K562 (cell line): ENCODE measurements at regions not wholly inside any gene's neighbourhood (a gene's known extent, or its start where the extent isn't known, plus 50 kb on each side); places are given as distances from the start of the nearest gene placed in this dataset.

Experiments used
- ATAC-seq: fragments of 200-7000 bp; cut with Tn5 transposase; 3 replicates; pipeline ENCODE4 v1.9.1; 2020; ENCODE audit warnings: moderate library complexity
- BruUV-seq: library from RNA; stranded (reverse); fragments of 400-500 nt; replicated peaks from 2 replicates; lab custom pipeline; 2021; lab: Mats Ljungman, UMichigan
- CTCF ChIA-PET: fragments of 300-600 bp; formaldehyde crosslinking; extraction: SDS; loops from one replicate; lab custom pipeline; 2021; ENCODE audit warnings: low intra/inter-chr PET ratio; lab: Yijun Ruan, JAX
- POLR2A ChIA-PET: fragments of 300-600, 350-650 bp; sonication (Branson Sonifier 250); formaldehyde crosslinking; extraction: SDS; loops from one replicate; lab custom pipeline; 2021; ENCODE audit warnings: antibody characterized with exemption, inconsistent platforms; lab: Yijun Ruan, JAX
- DNase-seq, 4 experiments: peaks; one replicate each; pipeline versions ENCODE4 v3.0.0 to v3.0.0-alpha.2; 2011 to 2018; ENCODE audit warnings: low spot score in 3 of 4, mixed read lengths in 3 of 4; ENCODE audit errors: extremely low read depth in 1 of 4
- FAIRE-seq: peaks from 2 replicates; lab custom pipeline; 2011; peaks lifted over from hg19 to GRCh38; lab: Jason Lieb, UNC
- H2AFZ ChIP-seq: 2 replicates; pipeline ENCODE4 v1.6.0; 2011; ENCODE audit warnings: low read depth, low read length, control low read depth, inconsistent platforms
- H3K27ac ChIP-seq: fragments of 200-600 bp; 3 replicates; pipeline ENCODE4 v1.8.0; 2011; ENCODE audit warnings: low read depth, mild to moderate bottlenecking, control low read depth, inconsistent platforms, low read length, moderate library complexity, mixed read lengths; ENCODE audit errors: extremely low read depth
- H3K27me3 ChIP-seq, 2 experiments: fragments of 300-600 bp in 1 of 2; 2 replicates in 1 of 2; 3 replicates in 1 of 2; pipeline versions ENCODE4 v1.6.0 to v1.8.0; 2011; ENCODE audit warnings: inconsistent platforms in 2 of 2, low read length in 2 of 2, mild to moderate bottlenecking in 1 of 2, mixed read lengths in 1 of 2, moderate library complexity in 1 of 2; ENCODE audit not compliant: control insufficient read depth in 2 of 2, insufficient read depth in 2 of 2
- H3K36me3 ChIP-seq: fragments of 300-600 bp; 3 replicates; pipeline ENCODE4 v1.8.0; 2011; ENCODE audit warnings: mild to moderate bottlenecking, low read length, inconsistent platforms; ENCODE audit not compliant: control insufficient read depth, insufficient read depth
- H3K4me1 ChIP-seq, 2 experiments: fragments of 200-600 bp in 1 of 2; replicated peaks in 1 of 2; 2 replicates in 1 of 2; 3 replicates in 1 of 2; pipeline versions ENCODE4 v1.5.1 to v1.8.0; 2011; ENCODE audit warnings: inconsistent platforms in 2 of 2, low read length in 2 of 2, mild to moderate bottlenecking in 1 of 2, mixed read lengths in 1 of 2, moderate library complexity in 1 of 2; ENCODE audit not compliant: control insufficient read depth in 2 of 2, insufficient read depth in 2 of 2
- H3K4me2 ChIP-seq: 2 replicates; pipeline ENCODE4 v1.6.1; 2011; ENCODE audit warnings: low read length, control low read depth, inconsistent platforms, mixed read lengths; ENCODE audit not compliant: insufficient read depth
- H3K4me3 ChIP-seq: fragments of 200-600 bp; sonication (generic), shearing (Covaris generic); 2 replicates; pipeline ENCODE4 v1.5.1; 2016; ENCODE audit warnings: control low read depth, inconsistent platforms
- H3K79me2 ChIP-seq: fragments of 200-600 bp; 3 replicates; pipeline ENCODE4 v1.8.0; 2011; ENCODE audit warnings: low read length, inconsistent platforms; ENCODE audit not compliant: control insufficient read depth, insufficient read depth
- H3K9ac ChIP-seq, 2 experiments: 2 replicates each; pipeline versions ENCODE4 v1.6.0 to v1.6.1; 2011; ENCODE audit warnings: low read depth in 2 of 2, low read length in 2 of 2, control low read depth in 1 of 2, inconsistent platforms in 1 of 2, mild to moderate bottlenecking in 1 of 2, mixed read lengths in 1 of 2; ENCODE audit not compliant: insufficient read depth in 1 of 2
- H3K9me1 ChIP-seq: one replicate; pipeline ENCODE4 v1.6.0; 2011; ENCODE audit warnings: inconsistent platforms, mild to moderate bottlenecking, low read length, moderate library complexity; ENCODE audit not compliant: control insufficient read depth, insufficient read depth
- H3K9me3 ChIP-seq: replicated peaks from 2 replicates; pipeline ENCODE4 v1.5.1; 2011; ENCODE audit warnings: low read depth, low read length, inconsistent platforms; ENCODE audit not compliant: control insufficient read depth, insufficient read depth
- H4K20me1 ChIP-seq: replicated peaks from 2 replicates; pipeline ENCODE4 v1.6.1; 2011; ENCODE audit warnings: low read length, inconsistent platforms, mixed read lengths; ENCODE audit not compliant: control insufficient read depth, insufficient read depth
- PHF20 ChIP-seq: fragments of 450-650 bp; IDR thresholded peaks from 2 replicates; pipeline ENCODE4 v1.6.1; 2018; ENCODE audit not compliant: partially characterized antibody
- ZEB2 ChIP-seq: fragments of 450-650 bp; IDR thresholded peaks from 2 replicates; pipeline ENCODE4 v1.6.1; 2016
- ZNF165 ChIP-seq: fragments of 250-450 bp; sonication (Bioruptor Pico); IDR thresholded peaks from 2 replicates; pipeline ENCODE4 v1.4.0; 2020; ENCODE audit warnings: borderline replicate concordance
- WGBS: fragments of 100-300 bp; shearing (Covaris generic); methylation state at CpG from one replicate; pipeline ENCODE4 v1.1.6; 2016; ENCODE audit warnings: low coverage, mixed read lengths; ENCODE audit not compliant: insufficient coverage; ENCODE audit errors: missing lambda C conversion rate; 5-methylcytosine and 5-hydroxymethylcytosine counted together
- in situ Hi-C: fragments of 300-500 bp; cut with MboI; formaldehyde crosslinking; loops from 4 replicates; pipeline ENCODE4 v1.15.0; 2018; ENCODE audit warnings: inconsistent platforms, mixed read lengths
- intact Hi-C: fragments of 100-400 bp; cut with micrococcal nuclease; formaldehyde crosslinking; loops from 2 replicates; pipeline ENCODE4 v1.14.2; 2022
- TF ChIP-seq, protein P1 (sequence below): fragments of 250-450 bp; sonication (Bioruptor Pico); IDR thresholded peaks from 2 replicates; pipeline ENCODE4 v1.5.0; 2022; ENCODE audit warnings: mild to moderate bottlenecking
- TF ChIP-seq, protein P2 (sequence below), 3 experiments: fragments of 200-800 bp in 1 of 3; sonication (Bioruptor generic) in 1 of 3; sonication (generic) in 1 of 3; formaldehyde crosslinking in 1 of 3; IDR thresholded peaks; 2 replicates each; pipeline versions ENCODE4 v1.6.1 to v1.8.0; 2016 to 2022; ENCODE audit warnings: mild to moderate bottlenecking in 2 of 3, missing compliant biosample characterization in 2 of 3, missing genetic modification characterization in 2 of 3, missing genetic modification reagents in 1 of 3
- TF ChIP-seq, protein P3 (sequence below): fragments of 450-650 bp; IDR thresholded peaks from 2 replicates; pipeline ENCODE4 v1.6.1; 2017; ENCODE audit warnings: antibody characterized with exemption

DNA sequence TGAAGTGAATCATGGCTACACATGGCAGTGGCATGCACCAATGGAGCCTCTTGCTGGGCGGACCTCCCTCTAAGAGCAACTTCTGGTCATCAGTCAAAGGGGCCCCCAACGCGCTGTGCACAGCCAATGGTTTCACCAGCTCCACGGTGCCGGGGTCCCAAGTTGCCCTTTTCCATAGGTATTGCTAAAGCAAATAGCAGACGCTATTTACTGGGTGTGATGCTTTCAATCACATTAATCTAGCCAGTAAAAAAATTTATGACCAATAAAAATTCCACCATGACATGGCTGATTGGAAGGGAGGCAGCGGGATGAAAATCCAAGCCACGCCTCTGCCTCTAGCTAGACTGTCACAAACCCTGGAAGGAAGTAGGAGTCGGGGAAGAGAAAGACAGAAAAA lies 680.3 kb upstream of the SOX9 start (continued):
- TF ChIP-seq, protein P1, sequence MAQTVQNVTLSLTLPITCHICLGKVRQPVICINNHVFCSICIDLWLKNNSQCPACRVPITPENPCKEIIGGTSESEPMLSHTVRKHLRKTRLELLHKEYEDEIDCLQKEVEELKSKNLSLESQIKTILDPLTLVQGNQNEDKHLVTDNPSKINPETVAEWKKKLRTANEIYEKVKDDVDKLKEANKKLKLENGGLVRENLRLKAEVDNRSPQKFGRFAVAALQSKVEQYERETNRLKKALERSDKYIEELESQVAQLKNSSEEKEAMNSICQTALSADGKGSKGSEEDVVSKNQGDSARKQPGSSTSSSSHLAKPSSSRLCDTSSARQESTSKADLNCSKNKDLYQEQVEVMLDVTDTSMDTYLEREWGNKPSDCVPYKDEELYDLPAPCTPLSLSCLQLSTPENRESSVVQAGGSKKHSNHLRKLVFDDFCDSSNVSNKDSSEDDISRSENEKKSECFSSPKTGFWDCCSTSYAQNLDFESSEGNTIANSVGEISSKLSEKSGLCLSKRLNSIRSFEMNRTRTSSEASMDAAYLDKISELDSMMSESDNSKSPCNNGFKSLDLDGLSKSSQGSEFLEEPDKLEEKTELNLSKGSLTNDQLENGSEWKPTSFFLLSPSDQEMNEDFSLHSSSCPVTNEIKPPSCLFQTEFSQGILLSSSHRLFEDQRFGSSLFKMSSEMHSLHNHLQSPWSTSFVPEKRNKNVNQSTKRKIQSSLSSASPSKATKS (CRISPR knock-in tag) = no peak
- TF ChIP-seq, protein P2, sequence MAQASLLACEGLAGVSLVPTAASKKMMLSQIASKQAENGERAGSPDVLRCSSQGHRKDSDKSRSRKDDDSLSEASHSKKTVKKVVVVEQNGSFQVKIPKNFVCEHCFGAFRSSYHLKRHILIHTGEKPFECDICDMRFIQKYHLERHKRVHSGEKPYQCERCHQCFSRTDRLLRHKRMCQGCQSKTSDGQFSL (CRISPR knock-in tag; IDR thresholded peaks at IDR 0.05) = no peak
- TF ChIP-seq, protein P2 (tag; IDR thresholded peaks at IDR 0.05) = no peak
- TF ChIP-seq ZEB2 = no peak
- TF ChIP-seq, all 486 proteins: peak for 0

DNA sequence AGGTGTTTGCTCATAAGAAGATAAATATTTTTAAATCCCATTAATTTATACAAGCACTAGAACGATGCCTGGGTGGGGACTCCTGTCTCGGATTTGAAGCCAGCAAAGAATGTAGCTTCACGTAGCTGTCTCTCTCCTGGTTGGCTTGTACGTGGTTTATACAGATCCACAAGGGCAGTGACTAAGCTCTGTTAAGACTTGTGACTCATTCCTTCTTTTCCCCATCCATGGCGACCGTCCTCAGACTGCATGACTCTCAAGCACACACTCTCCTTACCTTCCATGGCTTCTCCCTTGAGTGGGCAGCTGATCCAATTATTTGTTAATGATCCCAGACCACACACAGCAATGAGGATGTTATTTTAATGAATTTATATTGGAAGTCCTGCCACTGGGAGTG lies 679.7 kb upstream of the SOX9 start:
- Histone ChIP-seq H3K9me3 (no peaks in the 10 kb centered on the region; the same call in 1 of the 2 replicates), H3K79me2 (no peaks in the 10 kb centered on the region), H3K27ac (no peak overlapping the region), H4K20me1 (no peaks in the 10 kb centered on the region), H3K9me1 (no peaks in the 10 kb centered on the region), H3K4me2 (no peak overlapping the region), H2AFZ (no peak overlapping the region), H3K9ac (no peak overlapping the region), H3K4me1 (no peaks in the 10 kb centered on the region), H3K36me3 (no peaks in the 10 kb centered on the region), H3K27me3 (no peaks in the 10 kb centered on the region), H3K4me3 (no peak overlapping the region)
- WGBS = 1% methylated on average over 5 of the region's 6 CpGs
- TF ChIP-seq PHF20 (no peak), ZNF165 (no peak)
- TF ChIP-seq, protein P3, sequence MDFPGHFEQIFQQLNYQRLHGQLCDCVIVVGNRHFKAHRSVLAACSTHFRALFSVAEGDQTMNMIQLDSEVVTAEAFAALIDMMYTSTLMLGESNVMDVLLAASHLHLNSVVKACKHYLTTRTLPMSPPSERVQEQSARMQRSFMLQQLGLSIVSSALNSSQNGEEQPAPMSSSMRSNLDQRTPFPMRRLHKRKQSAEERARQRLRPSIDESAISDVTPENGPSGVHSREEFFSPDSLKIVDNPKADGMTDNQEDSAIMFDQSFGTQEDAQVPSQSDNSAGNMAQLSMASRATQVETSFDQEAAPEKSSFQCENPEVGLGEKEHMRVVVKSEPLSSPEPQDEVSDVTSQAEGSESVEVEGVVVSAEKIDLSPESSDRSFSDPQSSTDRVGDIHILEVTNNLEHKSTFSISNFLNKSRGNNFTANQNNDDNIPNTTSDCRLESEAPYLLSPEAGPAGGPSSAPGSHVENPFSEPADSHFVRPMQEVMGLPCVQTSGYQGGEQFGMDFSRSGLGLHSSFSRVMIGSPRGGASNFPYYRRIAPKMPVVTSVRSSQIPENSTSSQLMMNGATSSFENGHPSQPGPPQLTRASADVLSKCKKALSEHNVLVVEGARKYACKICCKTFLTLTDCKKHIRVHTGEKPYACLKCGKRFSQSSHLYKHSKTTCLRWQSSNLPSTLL = no peak
- ChIA-PET CTCF (no interaction called here), POLR2A (no interaction called here)
- DNase-seq = no peak
- intact Hi-C loops = no loop called here
- in situ Hi-C loops = no loop called here
- no peak for ATAC-seq
- BruUV-seq = no TSS peak
- FAIRE-seq = no peak
